Neural cell (in vitro differentiated cells): ENCODE measurements at regions not wholly inside any gene's neighbourhood (a gene's known extent, or its start where the extent isn't known, plus 50 kb on each side); places are given as distances from the start of the nearest gene placed in this dataset.

Experiments used
- POLR2AphosphoS5 ChIP-seq: IDR thresholded peaks from 2 replicates; pipeline ENCODE4 v1.6.1; 2012
- TF ChIP-seq, protein P1 (sequence below): fragments of 450-650 bp; IDR thresholded peaks from 2 replicates; pipeline ENCODE4 v1.5.1; 2014; ENCODE audit warnings: antibody characterized with exemption, mild to moderate bottlenecking, moderate library complexity; ENCODE audit not compliant: poor library complexity, severe bottlenecking

- TF ChIP-seq, protein P1, sequence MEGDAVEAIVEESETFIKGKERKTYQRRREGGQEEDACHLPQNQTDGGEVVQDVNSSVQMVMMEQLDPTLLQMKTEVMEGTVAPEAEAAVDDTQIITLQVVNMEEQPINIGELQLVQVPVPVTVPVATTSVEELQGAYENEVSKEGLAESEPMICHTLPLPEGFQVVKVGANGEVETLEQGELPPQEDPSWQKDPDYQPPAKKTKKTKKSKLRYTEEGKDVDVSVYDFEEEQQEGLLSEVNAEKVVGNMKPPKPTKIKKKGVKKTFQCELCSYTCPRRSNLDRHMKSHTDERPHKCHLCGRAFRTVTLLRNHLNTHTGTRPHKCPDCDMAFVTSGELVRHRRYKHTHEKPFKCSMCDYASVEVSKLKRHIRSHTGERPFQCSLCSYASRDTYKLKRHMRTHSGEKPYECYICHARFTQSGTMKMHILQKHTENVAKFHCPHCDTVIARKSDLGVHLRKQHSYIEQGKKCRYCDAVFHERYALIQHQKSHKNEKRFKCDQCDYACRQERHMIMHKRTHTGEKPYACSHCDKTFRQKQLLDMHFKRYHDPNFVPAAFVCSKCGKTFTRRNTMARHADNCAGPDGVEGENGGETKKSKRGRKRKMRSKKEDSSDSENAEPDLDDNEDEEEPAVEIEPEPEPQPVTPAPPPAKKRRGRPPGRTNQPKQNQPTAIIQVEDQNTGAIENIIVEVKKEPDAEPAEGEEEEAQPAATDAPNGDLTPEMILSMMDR = no peak
- TF ChIP-seq POLR2AphosphoS5 = no peak
Observed at GRCh38 chr1:121546830-121547591, 362.2 kb downstream of the SRGAP2C start.
